ENCODE measurements at regions not wholly inside any gene's neighbourhood (a gene's known extent, or its start where the extent isn't known, plus 50 kb on each side); places are given as distances from the start of the nearest gene placed in this dataset.

DNA sequence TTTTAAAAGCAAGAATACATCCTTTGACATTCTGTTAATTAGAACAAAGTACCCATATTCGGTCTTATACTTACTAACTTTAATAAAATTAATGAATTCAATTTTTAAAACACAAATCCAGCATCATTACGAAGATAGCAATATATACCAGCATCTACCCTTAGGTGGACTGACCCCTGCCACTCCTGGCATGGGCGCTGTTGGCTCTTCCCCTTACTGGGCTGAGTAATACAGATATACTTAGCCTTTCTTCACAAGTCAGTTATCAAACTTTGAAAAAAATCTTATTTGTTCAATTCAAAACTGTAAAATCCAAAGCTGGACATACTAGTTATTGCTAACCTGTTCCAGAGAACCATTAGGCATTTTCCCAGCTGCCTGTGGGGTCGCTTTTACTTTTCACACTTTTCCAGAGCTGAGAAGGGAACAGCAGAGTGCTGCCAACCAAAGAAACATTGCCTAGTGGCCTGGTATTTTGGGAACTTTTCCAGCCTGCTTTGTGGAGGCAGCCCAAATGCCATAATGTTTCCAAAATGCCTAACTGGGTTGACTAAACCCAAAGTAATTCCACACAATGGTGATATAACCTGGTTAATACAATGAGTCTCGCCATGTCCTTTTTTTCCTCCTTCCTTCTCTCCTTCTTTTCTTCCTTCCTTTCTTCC is 424.7 kb upstream of the ADGRL2 start:
- Mint-ChIP-seq H3K4me3 (no peak overlapping the region), H3K27ac (no peak overlapping the region), H3K27me3 (no peaks in the 10 kb centered on the region), H3K4me1 (no peaks in the 10 kb centered on the region), H3K36me3 (peaks cover 2% of the 10 kb centered on the region), H3K9me3 (peaks cover 0 to 2% (median 0%) of the 10 kb centered on the region in 3 donors)

DNA sequence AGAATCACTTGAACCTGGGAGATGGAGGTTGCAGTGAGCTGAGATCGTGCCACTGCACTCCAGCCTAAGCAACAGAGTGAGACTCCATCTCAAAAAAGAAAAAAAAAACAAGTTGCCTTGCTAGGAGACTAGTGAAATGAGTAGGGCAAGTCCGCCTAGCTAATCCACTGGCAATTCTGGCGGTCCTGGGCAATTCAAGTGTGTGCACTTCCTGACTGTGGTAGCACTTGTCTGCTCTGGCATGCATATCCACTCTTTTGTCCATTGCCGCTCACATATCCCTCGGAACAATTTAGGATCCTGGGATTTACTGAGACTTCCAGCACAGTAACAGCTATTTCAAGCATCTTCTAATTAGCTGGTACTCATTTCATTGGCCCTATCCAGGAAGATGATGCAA is 426.3 kb upstream of the ADGRL2 start:
- Mint-ChIP-seq H3K27ac (no peak overlapping the region), H3K9me3 (peaks cover 0 to 2% (median 0%) of the 10 kb centered on the region in 3 donors), H3K36me3 (peaks cover 2% of the 10 kb centered on the region), H3K27me3 (no peaks in the 10 kb centered on the region), H3K4me3 (no peak overlapping the region), H3K4me1 (no peaks in the 10 kb centered on the region)

DNA sequence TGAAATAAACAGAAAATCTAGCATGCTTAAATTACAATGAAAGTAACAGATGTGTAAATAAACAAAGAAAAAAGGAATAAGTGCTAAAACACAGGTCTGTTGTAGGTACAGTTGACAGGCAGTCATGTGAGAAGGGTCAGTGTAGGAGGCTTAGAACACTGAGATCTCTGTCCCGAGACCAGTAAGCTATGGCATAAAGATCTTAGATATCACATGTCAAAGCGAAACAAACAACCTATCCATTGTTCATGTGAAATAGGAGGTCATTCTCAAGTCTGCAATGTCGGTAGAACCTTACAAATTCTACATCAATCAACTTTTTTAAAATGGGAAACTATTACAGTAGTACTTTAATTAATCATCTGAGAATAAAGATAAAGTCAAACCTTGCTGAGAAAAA is 428.9 kb upstream of the ADGRL2 start:
- Mint-ChIP-seq H3K4me1 (no peaks in the 10 kb centered on the region), H3K27me3 (peaks cover 1% of the 10 kb centered on the region), H3K36me3 (peaks cover 2% of the 10 kb centered on the region)

DNA sequence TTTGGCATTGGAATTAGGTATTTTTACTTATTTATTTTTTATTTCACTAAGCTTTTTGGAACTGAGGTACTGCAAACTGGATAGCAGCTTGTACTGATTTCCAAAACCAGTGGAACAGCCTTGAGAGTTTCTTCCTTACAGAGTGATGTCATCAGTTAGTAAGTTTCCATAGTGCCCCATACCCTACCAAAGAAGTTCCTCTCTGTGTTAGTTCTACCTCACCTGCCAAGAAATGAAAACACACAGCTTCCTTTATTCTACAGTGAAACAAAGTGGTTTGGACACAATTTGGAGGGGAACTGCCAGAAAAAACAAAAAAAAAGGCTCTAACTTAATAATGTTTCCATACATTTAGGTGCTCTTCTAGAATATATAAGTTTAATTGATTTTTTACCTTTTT is 430.9 kb upstream of the ADGRL2 start:
- peaks cover 4 to 7% (median 7%) of the 10 kb centered on the region in 3 donors for H3K9me3 Mint-ChIP-seq
- H3K27me3 Mint-ChIP-seq, result peaks cover 1% of the 10 kb centered on the region
- H3K36me3 Mint-ChIP-seq, result no peaks in the 10 kb centered on the region
- no peaks in the 10 kb centered on the region for H3K4me1 Mint-ChIP-seq
- no peak overlapping the region for H3K27ac Mint-ChIP-seq
- no peak overlapping the region for H3K4me3 Mint-ChIP-seq

More for the DNA sequence above, 428.9 kb upstream of the ADGRL2 start:
- Mint-ChIP-seq H3K4me3 (no peak overlapping the region), H3K27ac (no peak overlapping the region), H3K9me3 (peaks cover 4 to 7% (median 7%) of the 10 kb centered on the region in 3 donors)

DNA sequence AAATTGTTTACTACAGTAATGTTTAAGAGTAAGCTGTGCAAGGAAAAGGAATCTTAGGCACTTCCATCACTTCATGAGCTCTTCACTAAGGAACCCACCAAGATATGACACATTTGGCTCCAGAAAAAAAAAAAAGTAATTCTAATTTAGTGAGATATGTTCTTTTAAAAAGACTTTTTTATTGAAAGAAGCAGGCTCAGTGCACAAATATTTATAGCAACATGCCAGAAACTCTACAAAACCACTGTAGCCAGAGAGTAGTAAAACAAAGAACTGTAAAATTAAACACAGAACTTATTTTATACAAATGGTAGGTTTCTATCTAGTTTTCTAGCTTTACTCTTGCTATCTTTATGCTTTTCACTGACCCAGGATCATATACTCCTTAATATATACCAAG is 434.6 kb upstream of the ADGRL2 start:
- Mint-ChIP-seq H3K4me3 (no peak overlapping the region), H3K4me1 (no peaks in the 10 kb centered on the region), H3K27me3 (peaks cover 1% of the 10 kb centered on the region), H3K36me3 (no peaks in the 10 kb centered on the region), H3K9me3 (peaks cover 4 to 7% (median 5%) of the 10 kb centered on the region in 3 donors), H3K27ac (no peak overlapping the region)

DNA sequence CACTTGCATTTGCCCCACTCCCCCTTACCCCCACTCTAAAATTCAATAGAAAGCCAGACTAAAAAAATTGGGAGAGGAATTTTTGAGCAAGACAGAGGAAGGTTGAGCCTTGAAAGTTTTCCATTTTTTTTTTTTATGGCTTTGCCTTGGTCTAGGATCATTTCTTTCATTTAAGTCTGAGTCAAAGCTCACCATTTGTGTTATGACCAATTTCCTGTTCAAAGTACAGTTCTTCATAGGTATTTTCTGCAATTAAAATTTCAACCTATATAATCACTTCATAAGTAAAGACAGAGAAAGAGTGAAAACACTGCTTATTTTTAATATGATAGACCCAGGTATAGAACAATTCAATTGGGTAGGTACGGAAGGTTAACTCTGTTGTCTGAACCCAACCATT is 436.6 kb upstream of the ADGRL2 start:
- Mint-ChIP-seq H3K27me3 (peaks cover 1% of the 10 kb centered on the region), H3K4me3 (no peak overlapping the region), H3K4me1 (no peaks in the 10 kb centered on the region), H3K27ac (no peak overlapping the region), H3K36me3 (no peaks in the 10 kb centered on the region), H3K9me3 (peaks cover 4 to 7% (median 5%) of the 10 kb centered on the region in 3 donors)

DNA sequence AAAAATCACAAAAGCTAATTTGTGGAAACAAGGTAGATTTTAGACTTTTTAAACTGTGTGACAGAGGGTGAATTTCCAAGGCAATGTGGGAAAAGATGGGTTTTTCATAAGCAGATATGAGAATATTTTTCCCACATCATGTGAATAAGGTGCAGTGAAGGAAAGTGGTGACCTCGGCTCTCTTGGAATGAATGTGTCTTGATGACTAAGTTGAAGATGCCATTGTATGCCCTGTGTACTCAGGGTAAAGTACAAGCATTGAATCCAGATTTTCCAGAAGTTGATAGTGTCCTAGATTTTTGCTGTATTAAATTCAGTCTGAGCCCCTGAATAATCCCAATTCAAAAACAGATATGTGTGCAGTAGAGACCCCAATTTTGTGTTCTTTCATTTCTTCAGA is 442.6 kb upstream of the ADGRL2 start:
- Mint-ChIP-seq H3K27ac (no peak overlapping the region), H3K4me1 (no peaks in the 10 kb centered on the region), H3K9me3 (no peaks in the 10 kb centered on the region), H3K27me3 (no peaks in the 10 kb centered on the region), H3K36me3 (no peaks in the 10 kb centered on the region), H3K4me3 (no peak overlapping the region)

DNA sequence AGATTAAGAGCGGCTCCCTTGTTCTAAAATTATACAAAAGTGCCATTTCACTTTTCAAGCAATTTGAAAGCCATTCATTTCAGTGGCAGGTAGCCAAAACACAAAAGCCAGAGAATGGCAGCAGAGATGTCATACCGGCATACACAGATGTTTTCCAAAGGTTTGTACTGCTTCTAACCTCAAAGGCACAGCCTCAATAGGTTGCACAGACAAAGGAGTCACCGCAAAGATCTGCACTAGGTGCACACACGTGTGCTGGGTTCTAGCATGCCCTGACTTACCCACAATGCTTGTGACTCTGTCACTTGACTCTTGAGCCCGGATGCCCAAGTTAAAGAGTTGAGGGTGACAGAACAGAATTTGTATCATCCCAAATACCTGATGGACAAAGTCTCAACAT is 448.9 kb upstream of the ADGRL2 start:
- Mint-ChIP-seq H3K4me3 (no peak overlapping the region), H3K27me3 (no peaks in the 10 kb centered on the region), H3K27ac (peak overlapping the region in 1 of 3 donors; percentile 7), H3K9me3 (peaks cover 0 to 2% (median 0%) of the 10 kb centered on the region in 3 donors), H3K4me1 (peaks cover 0 to 2% (median 2%) of the 10 kb centered on the region in 3 donors), H3K36me3 (no peaks in the 10 kb centered on the region)

DNA sequence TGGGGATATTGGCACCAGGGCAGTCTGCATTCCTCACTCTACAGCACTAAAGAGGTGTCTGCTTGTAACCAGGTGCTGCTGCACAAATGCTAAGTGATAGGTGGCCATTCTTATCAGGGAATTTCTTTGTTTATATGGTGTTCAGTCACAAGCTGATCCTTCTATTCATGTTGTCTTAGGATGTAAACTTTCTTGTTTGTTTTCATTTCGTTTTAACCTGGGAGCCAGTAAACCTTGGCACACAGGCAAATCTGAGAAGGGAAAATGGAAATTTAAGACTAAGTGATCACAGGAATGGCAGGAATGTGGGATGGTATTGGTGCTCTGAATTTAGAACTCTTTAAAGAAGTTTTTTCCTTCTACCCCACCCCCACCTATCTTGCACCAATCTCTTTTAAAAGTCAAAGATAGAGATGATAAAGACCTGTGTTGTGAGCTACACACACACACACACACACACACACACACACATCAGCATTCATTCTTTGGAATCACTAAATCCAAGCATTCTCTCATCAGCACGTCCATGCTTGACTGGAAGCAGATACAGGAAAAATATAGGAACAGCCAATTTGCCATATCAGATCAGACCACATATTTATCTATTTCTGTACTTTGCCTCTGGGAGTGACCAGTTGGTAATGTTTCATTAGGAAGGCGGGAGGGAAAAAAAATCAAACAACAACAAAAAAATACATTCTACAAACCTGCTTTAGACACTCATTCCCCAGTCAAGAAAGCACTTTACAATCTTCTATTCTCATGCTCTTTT is 451.4 kb upstream of the ADGRL2 start:
- Mint-ChIP-seq H3K4me1 (peaks cover 0 to 2% (median 2%) of the 10 kb centered on the region in 3 donors), H3K27me3 (no peaks in the 10 kb centered on the region), H3K27ac (no peak overlapping the region), H3K36me3 (no peaks in the 10 kb centered on the region), H3K4me3 (no peak overlapping the region), H3K9me3 (peaks cover 0 to 8% (median 0%) of the 10 kb centered on the region in 3 donors)

DNA sequence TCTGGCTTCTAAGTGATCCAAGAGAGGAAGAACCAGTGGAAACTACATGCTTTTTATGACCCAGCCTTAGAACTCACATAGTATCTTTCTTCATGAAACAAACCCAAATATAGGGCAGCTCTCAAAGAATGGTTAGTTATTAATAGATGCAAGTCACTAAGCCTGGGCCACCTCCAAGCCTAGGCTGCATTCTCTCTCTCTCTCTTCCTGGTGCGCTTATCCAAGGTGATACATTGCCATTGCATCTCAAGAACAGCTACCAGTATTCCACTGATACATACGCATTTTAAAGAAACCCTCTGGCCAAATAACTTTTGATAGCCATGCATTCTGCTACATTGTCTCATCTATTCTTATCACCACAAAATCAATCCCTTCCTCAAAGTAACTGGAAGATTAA is 455.6 kb upstream of the ADGRL2 start:
- Mint-ChIP-seq H3K36me3 (no peaks in the 10 kb centered on the region), H3K27me3 (no peaks in the 10 kb centered on the region), H3K27ac (no peak overlapping the region), H3K4me3 (no peak overlapping the region), H3K4me1 (peaks cover 0 to 2% (median 2%) of the 10 kb centered on the region in 3 donors), H3K9me3 (peaks cover 0 to 6% (median 0%) of the 10 kb centered on the region in 3 donors)

DNA sequence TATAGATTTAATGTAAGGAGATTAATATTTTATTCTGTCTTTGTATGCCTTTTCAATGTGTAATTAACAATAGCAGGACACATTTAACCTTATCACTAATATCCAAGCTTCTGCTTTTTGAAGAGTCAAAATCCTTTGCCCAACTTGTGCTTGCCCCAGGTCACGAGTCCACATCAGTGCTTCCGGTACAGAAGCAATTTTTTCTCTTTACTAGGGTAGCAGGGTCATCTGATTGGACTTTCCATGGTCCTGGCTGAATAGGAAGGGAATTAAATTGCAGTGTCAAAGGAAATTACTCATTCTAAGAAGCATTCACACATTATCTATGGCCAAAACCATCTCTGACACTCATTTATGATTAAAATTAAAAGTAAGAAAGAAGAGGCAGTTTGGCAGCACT is 460.5 kb upstream of the ADGRL2 start:
- peaks cover 0 to 2% (median 0%) of the 10 kb centered on the region in 3 donors for H3K9me3 Mint-ChIP-seq
- H3K27ac Mint-ChIP-seq, result no peak overlapping the region
- H3K4me1 Mint-ChIP-seq, result no peaks in the 10 kb centered on the region
- H3K27me3 Mint-ChIP-seq, result no peaks in the 10 kb centered on the region
- no peaks in the 10 kb centered on the region for H3K36me3 Mint-ChIP-seq
- H3K4me3 Mint-ChIP-seq, result no peak overlapping the region

DNA sequence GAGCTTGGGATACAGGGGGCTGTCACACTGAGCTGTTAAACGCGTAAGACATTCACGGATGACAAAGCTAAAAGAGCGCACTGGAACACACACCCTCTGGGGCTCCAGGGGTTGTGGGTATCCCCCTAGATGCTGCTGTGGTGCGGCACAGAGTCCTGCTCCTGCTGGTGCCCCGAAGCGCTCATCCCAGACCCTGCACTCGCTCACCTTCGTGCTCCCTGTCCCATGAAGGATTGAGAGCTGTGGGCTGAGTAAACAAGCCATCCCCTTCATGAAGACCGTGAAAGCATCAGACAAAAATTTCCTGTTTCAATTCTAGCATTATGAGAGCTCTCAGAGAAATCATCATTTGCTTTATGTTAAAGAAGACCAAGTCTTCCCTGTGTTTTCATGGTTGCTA is 463.5 kb upstream of the ADGRL2 start:
- H3K4me3 Mint-ChIP-seq, result no peak overlapping the region
- H3K27me3 Mint-ChIP-seq, result no peaks in the 10 kb centered on the region
- H3K9me3 Mint-ChIP-seq, result peaks cover 0 to 3% (median 0%) of the 10 kb centered on the region in 3 donors
- H3K27ac Mint-ChIP-seq, result no peak overlapping the region
- no peaks in the 10 kb centered on the region for H3K36me3 Mint-ChIP-seq
- no peaks in the 10 kb centered on the region for H3K4me1 Mint-ChIP-seq

DNA sequence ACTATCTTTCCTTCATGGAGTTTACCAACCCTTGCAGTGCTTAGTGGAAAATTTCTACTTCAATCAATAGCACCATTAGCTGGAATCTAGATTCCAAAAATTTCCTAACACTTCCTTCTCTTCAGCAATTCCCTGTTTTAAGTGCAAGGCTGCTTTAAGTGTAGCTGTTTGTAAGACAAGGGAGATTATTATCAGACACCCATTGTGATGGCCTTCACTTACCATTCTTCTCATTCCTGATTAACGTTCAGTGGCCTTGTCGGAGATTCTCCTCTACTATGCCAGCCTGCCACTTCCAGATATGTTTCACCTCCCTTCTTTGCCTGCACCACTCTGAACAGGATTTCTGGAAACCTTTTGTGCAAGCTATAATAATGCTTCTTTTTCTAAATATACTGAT is 464.9 kb upstream of the ADGRL2 start:
- Mint-ChIP-seq H3K27me3 (no peaks in the 10 kb centered on the region), H3K36me3 (no peaks in the 10 kb centered on the region), H3K9me3 (peaks cover 0 to 3% (median 0%) of the 10 kb centered on the region in 3 donors), H3K4me1 (no peaks in the 10 kb centered on the region), H3K27ac (no peak overlapping the region), H3K4me3 (no peak overlapping the region)

DNA sequence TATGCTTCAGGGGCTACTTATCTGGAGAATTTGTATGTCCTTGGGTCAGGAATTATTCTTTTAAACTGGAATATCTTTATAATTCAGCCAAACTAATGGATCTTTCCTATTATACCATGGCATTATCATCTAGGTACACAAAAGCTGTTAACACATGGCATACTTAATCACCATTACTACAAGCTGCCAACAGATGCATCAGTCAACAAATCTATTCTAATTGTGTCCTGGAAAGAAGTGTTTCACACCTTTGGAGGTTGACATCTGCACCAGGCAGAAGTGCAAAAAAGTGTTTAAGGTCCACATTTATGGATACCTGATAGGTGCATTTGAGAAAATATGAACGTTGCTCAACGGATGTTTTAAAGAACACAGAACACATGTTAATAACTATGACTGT is 470.2 kb upstream of the ADGRL2 start:
- no peaks in the 10 kb centered on the region for H3K4me1 Mint-ChIP-seq
- no peaks in the 10 kb centered on the region for H3K27me3 Mint-ChIP-seq
- peaks cover 0 to 1% (median 0%) of the 10 kb centered on the region in 3 donors for H3K9me3 Mint-ChIP-seq
- H3K4me3 Mint-ChIP-seq, result no peak overlapping the region
- H3K27ac Mint-ChIP-seq, result no peak overlapping the region
- no peaks in the 10 kb centered on the region for H3K36me3 Mint-ChIP-seq

DNA sequence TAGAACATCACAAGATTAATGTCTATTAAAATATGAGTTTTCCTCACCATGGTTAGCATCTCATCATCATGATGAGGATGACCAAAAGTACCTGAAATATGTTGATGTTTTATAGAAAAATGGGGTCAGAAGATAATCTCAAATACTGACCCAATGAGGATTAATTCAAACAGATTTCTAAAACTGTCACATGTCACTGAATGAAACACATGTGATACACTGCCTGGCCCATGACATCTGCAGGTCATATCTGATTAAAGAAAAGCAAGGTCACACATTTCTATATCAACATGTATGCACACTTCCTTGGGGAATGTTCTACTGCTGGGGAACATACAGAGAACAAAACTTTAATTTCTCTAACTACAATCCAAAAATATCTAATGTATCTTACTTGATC is 470.6 kb upstream of the ADGRL2 start:
- Mint-ChIP-seq H3K36me3 (no peaks in the 10 kb centered on the region), H3K9me3 (peaks cover 0 to 1% (median 0%) of the 10 kb centered on the region in 3 donors), H3K27ac (no peak overlapping the region), H3K4me3 (no peak overlapping the region), H3K27me3 (no peaks in the 10 kb centered on the region), H3K4me1 (no peaks in the 10 kb centered on the region)

DNA sequence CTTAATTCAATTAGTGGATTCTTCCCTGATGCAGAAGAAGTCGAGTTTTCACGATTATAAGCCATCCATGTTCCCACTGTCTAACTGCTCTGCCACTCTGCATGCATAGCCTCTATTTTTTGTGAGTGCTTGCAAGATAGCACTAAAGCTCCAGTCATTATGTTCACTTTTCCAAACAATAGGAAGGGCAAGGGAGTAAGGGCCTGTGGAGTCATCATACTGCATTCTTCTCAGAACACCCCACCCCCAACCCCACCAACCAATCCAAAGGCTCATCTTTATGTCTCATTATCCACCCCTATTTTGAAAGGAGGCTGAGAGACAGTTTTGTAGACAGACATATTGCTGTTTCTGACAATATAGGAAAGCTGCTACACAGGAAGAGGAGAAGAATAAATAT is 471.7 kb upstream of the ADGRL2 start:
- no peaks in the 10 kb centered on the region for H3K27me3 Mint-ChIP-seq
- no peak overlapping the region for H3K4me3 Mint-ChIP-seq
- peaks cover 0 to 1% (median 0%) of the 10 kb centered on the region in 3 donors for H3K9me3 Mint-ChIP-seq
- H3K36me3 Mint-ChIP-seq, result no peaks in the 10 kb centered on the region
- no peaks in the 10 kb centered on the region for H3K4me1 Mint-ChIP-seq
- H3K27ac Mint-ChIP-seq, result no peak overlapping the region
